Lower leg skin (tissue), 4 donors: ENCODE measurements at regions not wholly inside any gene's neighbourhood (a gene's known extent, or its start where the extent isn't known, plus 50 kb on each side); places are given as distances from the start of the nearest gene placed in this dataset.
A peak's percentile ranks its signal among the peaks of the same experiment; 100 is the strongest.

ENCODE experiments used
- DNase-seq, 2 donors: peaks; one replicate each; pipeline ENCODE4 v3.0.0-alpha.2; 2019; ENCODE audit warnings: low spot score in 2 of 2
- H3K4me3 ChIP-seq: fragments of 200-600 bp; sonication (generic); 2 replicates; pipeline ENCODE4 v1.5.1; 2017; ENCODE audit warnings: mild to moderate bottlenecking, low read depth; ENCODE audit not compliant: poor library complexity, severe bottlenecking
- POLR2A ChIP-seq, 2 donors: fragments of 450-650 bp; IDR thresholded peaks; one replicate each; pipeline ENCODE4 v1.6.1; 2016 to 2017; ENCODE audit warnings: antibody characterized with exemption in 2 of 2, mild to moderate bottlenecking in 1 of 2, moderate library complexity in 1 of 2
- WGBS, 2 donors: methylation state at CpG; one replicate each; pipeline ENCODE4 v1.1.5; 2018; 5-methylcytosine and 5-hydroxymethylcytosine counted together
- intact Hi-C: fragments of 100-400 bp; cut with DNase I; formaldehyde crosslinking; loops from one replicate; pipeline ENCODE4 v1.15.0; 2023; ENCODE audit warnings: low total_unique reads
- TF ChIP-seq, protein P1 (sequence below), 3 donors: fragments of 450-650 bp; IDR thresholded peaks; one replicate each; pipeline ENCODE4 v1.5.1; 2016; ENCODE audit warnings: antibody characterized with exemption in 3 of 3, mild to moderate bottlenecking in 3 of 3, moderate library complexity in 2 of 3

DNA sequence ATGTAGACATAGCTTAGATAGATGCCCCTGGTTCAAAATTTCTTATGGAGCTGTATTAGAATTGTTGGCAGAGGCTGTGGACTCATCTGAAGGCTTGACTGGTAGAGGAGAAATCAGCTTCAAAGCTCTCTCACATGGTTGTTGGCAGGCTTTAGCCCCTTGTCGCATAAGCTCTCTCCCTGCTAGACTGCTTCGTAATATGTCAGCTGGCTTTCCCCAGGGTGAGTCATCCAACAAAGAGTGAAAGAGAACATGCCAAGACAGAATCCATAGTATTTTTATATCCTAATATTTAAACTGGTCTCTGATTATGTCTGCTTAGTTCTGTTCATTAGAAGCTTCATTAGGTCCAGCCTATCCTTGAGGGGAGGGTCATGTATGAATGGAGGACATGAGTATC lies 427.4 kb upstream of the NAALADL2 start:
- no peak for DNase-seq
- intact Hi-C loops: no loop called here
- no peak for TF ChIP-seq POLR2A (IDR thresholded peaks at IDR 0.05)
- TF ChIP-seq, protein P1, sequence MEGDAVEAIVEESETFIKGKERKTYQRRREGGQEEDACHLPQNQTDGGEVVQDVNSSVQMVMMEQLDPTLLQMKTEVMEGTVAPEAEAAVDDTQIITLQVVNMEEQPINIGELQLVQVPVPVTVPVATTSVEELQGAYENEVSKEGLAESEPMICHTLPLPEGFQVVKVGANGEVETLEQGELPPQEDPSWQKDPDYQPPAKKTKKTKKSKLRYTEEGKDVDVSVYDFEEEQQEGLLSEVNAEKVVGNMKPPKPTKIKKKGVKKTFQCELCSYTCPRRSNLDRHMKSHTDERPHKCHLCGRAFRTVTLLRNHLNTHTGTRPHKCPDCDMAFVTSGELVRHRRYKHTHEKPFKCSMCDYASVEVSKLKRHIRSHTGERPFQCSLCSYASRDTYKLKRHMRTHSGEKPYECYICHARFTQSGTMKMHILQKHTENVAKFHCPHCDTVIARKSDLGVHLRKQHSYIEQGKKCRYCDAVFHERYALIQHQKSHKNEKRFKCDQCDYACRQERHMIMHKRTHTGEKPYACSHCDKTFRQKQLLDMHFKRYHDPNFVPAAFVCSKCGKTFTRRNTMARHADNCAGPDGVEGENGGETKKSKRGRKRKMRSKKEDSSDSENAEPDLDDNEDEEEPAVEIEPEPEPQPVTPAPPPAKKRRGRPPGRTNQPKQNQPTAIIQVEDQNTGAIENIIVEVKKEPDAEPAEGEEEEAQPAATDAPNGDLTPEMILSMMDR (IDR thresholded peaks at IDR 0.05): no peak
- no peak overlapping the region for H3K4me3 ChIP-seq
- WGBS, 2 donors: 58 to 63% methylated on average over 2 of the region's 2 CpGs

DNA sequence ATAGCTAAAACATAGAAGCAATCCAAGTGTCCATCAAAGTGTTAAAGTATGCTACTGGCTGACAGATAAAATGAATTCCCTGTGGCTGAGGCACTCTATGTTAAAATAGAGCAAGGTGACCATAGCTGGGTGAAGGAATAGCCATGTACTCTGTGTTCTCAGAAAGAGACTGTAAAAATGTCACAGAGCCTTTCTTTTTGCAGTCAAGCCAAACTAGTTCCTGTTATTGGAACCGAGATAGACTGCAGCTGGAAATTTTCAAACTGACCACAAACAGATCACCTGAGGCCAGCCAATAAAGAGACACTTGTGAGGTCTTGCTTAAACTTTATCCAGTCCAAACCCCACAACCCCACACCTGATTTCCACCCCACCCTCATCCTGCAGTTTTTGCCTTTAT lies 422.8 kb upstream of the NAALADL2 start:
- DNase-seq: no peak
- no peak for TF ChIP-seq POLR2A (IDR thresholded peaks at IDR 0.05)
- TF ChIP-seq, protein P1 (IDR thresholded peaks at IDR 0.05): no peak
- 27 to 35% methylated on average over 1 of the region's 1 CpG for WGBS, 2 donors
- H3K4me3 ChIP-seq: no peak overlapping the region
- intact Hi-C loops: no loop called here

DNA sequence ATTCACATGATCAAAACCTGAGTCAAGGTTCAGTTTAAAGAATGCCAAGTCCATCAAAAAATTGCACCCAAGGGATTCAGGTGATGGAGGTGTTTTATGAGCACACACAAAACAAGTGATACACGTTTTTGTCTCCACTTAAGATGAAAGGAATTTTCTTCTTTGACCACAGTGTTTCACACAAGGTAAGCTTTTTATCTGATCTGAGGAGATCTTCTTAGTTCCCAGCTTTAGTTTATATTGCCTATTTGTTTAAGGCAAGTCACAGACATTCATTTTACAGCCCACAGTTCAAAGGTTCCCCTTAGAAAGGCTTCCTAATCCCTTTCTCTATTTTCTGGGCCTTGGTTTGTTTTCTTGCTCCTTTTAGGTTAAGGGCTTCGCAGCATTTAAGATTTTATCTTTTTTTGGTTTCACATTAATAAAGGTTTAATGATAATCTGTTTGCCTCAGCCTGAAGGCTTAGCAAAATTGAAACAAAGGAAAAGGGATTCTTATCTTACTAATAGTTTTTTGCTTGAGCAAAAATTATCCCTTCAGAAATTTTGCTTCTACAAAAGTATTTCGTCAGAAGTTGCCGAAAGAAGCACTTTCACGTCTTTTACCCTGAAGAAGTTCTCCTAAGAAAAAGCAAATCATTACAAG lies 420.5 kb upstream of the NAALADL2 start:
- intact Hi-C loops: no loop called here
- WGBS, 2 donors: 63 to 64% methylated on average over 5 of the region's 5 CpGs
- DNase-seq: no peak
- no peak overlapping the region for H3K4me3 ChIP-seq
- TF ChIP-seq POLR2A (IDR thresholded peaks at IDR 0.05): no peak
- TF ChIP-seq, protein P1 (IDR thresholded peaks at IDR 0.05): no peak

DNA sequence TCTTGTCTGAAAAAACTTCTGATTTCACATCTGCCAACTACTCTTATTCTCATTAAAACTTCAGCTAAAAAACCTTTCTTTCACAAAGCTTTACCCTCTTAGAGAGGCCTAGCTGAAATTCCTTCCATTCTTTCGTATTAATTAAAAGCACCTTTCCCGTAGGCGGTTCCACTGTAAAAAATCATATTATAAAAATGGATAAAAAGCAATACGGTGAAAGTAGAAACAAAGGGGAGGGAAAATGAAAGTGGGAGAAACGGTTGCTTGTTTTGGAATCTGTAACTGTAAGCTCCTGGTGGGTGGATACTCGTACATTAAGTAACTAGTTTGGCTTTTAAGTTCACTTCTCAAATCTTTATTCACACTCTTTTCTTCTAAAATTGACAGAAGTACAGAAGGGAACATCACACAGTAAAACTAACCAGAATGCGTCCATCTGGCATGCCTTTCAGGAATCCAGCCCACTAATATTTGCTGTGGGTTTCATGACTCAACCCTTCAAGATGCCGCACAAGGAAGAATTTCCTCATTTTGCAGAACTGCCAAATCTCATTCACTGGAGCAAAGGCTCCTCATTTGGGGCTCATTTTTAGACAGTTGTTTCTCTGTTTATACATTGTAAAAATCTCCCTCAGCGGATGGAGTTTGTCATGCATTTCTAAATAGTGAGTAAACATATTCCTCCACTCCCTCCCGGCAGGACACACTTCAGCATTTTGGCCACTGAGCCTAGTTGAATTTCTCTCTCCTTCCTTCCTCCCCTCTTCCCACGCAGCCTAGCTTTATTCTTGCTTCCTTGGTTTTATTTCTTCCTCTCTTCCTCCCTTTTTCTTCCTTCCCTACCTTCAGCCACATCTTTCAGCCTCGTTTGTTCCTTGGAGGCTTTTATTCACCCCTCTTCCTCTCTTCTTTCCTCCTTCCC lies 419.5 kb upstream of the NAALADL2 start:
- intact Hi-C loops: no loop called here
- DNase-seq: peak in 1 of 2 donors; percentile 42
- TF ChIP-seq POLR2A (IDR thresholded peaks at IDR 0.05): no peak
- WGBS, 2 donors: 20 to 23% methylated on average over 12 of the region's 12 CpGs
- H3K4me3 ChIP-seq: no peak overlapping the region

DNA sequence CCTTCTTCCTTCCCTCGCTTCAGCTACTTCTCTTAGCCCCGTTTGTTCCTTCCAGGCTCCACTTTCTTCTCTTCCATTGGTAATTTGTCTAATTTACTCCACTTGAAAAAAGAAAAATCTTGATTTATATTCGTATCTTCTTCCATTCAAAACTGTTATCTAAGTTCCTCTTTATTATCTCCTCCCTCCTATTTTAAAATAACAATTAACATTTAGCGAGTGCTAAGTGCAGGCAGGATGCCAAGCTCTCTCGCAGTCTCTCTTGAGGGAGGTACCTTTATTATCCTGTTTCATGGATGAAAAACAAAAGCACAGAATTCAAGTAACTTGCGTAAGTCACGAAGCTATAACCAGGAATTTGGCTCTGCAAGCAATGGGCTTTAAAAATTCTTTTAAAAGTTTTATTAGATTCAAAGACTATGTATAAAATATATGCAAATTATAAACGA lies 418.9 kb upstream of the NAALADL2 start:
- intact Hi-C loops: no loop called here
- peak in 1 of 2 donors; percentile 31 for DNase-seq
- 0 to 1% methylated on average over 8 of the region's 8 CpGs for WGBS, 2 donors
- TF ChIP-seq POLR2A (IDR thresholded peaks at IDR 0.05): no peak
- TF ChIP-seq, protein P1 (IDR thresholded peaks at IDR 0.05): no peak
- H3K4me3 ChIP-seq: no peak overlapping the region
